Activated B cell treated with CpG ODN at 0.5 μM for 24 hours (primary cell): ENCODE measurements at regions not wholly inside any gene's neighbourhood (a gene's known extent, or its start where the extent isn't known, plus 50 kb on each side); places are given as distances from the start of the nearest gene placed in this dataset.

Experiments used
- ATAC-seq: fragments of 200-7000 bp; cut with Tn5 transposase; one replicate; pipeline ENCODE4 v1.10.0; 2021; ENCODE audit warnings: low read depth, mild to moderate bottlenecking, moderate library complexity
- CTCF ChIA-PET: fragments of 350-600 bp; sonication (Branson Sonifier 250); formaldehyde crosslinking; loops from one replicate; lab custom pipeline; 2021; ENCODE audit warnings: antibody characterized with exemption; lab: Charles Lee
- POLR2A ChIA-PET: fragments of 350-600 bp; sonication (Branson Sonifier 250); formaldehyde crosslinking; loops from one replicate; lab custom pipeline; 2021; ENCODE audit warnings: antibody characterized with exemption; lab: Charles Lee
- DNase-seq: peaks from one replicate; pipeline ENCODE4 v3.0.0; 2022
- H3K27ac Mint-ChIP-seq: one replicate; pipeline ENCODE4 v1.8.0; 2020; ENCODE audit warnings: mixed read lengths
- H3K27me3 Mint-ChIP-seq: one replicate; pipeline ENCODE4 v1.8.0; 2021; ENCODE audit warnings: mixed read lengths
- H3K36me3 Mint-ChIP-seq: one replicate; pipeline ENCODE4 v1.8.0; 2021; ENCODE audit warnings: low read depth, mixed read lengths
- H3K4me1 Mint-ChIP-seq: one replicate; pipeline ENCODE4 v1.8.0; 2021; ENCODE audit warnings: mixed read lengths
- H3K4me3 Mint-ChIP-seq: one replicate; pipeline ENCODE4 v1.8.0; 2020; ENCODE audit warnings: mild to moderate bottlenecking, mixed read lengths
- H3K9me3 Mint-ChIP-seq: one replicate; pipeline ENCODE4 v1.8.0; 2020; ENCODE audit warnings: mixed read lengths
- intact Hi-C: fragments of 100-400 bp; cut with micrococcal nuclease; formaldehyde crosslinking; loops from one replicate; pipeline ENCODE4 v1.15.1; 2024
- TF ChIP-seq, protein P1 (sequence below): fragments of 200-600 bp; IDR thresholded peaks from one replicate; pipeline ENCODE4 v1.8.0; 2022; ENCODE audit warnings: antibody characterized with exemption, mild to moderate bottlenecking

DNA sequence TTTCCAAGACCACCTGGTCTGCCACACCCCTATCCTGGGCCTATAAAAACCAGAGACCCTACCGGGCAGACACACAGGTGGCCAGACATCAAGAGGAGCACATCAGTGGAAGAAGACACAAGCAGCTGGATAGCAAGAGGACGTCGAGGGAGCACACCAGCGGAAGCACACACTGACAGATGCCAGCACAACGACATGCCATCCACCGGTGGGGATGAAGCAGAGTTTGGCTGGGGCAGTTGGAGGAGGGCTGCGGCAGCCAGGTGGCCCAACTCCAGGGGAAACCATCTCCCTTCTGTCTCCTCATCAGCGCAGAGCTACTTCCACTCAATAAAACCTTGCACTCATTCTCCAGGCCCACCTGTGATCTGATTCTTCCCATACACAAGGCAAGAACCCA lies 200.6 kb downstream of the PCDH17 start:
- TF ChIP-seq, protein P1, sequence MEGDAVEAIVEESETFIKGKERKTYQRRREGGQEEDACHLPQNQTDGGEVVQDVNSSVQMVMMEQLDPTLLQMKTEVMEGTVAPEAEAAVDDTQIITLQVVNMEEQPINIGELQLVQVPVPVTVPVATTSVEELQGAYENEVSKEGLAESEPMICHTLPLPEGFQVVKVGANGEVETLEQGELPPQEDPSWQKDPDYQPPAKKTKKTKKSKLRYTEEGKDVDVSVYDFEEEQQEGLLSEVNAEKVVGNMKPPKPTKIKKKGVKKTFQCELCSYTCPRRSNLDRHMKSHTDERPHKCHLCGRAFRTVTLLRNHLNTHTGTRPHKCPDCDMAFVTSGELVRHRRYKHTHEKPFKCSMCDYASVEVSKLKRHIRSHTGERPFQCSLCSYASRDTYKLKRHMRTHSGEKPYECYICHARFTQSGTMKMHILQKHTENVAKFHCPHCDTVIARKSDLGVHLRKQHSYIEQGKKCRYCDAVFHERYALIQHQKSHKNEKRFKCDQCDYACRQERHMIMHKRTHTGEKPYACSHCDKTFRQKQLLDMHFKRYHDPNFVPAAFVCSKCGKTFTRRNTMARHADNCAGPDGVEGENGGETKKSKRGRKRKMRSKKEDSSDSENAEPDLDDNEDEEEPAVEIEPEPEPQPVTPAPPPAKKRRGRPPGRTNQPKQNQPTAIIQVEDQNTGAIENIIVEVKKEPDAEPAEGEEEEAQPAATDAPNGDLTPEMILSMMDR = no peak
- no peak overlapping the region for H3K4me3 Mint-ChIP-seq
- H3K4me1 Mint-ChIP-seq = no peaks in the 10 kb centered on the region
- intact Hi-C loops = no loop called here
- H3K36me3 Mint-ChIP-seq = no peaks in the 10 kb centered on the region
- CTCF ChIA-PET = no interaction called here
- no peak overlapping the region for H3K27ac Mint-ChIP-seq
- H3K9me3 Mint-ChIP-seq = peaks cover 2% of the 10 kb centered on the region
- DNase-seq (no peak), ATAC-seq (no peak)
- H3K27me3 Mint-ChIP-seq = no peaks in the 10 kb centered on the region
- POLR2A ChIA-PET = no interaction called here

DNA sequence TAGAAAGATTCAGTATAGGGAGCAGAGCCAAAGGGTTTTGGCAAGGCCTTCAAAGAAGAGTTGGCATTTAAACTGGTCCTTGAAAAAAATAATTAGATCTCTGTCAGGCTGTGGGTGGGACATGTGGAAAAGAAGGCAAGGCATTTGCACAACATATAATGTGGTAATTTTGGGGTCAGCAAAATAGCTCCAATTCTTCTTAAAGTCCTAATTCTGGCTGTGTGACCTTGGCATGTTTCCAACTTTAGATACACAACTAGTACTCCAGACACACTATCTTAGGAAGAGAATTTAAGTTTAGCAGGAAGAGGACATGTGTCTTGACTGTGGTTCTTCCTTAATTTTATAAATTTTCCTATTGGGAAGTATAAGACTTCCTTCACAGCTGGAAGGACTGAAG lies 206.3 kb downstream of the PCDH17 start:
- CTCF ChIA-PET = no interaction called here
- ATAC-seq (no peak), DNase-seq (no peak)
- H3K4me3 Mint-ChIP-seq = no peak overlapping the region
- no peaks in the 10 kb centered on the region for H3K4me1 Mint-ChIP-seq
- POLR2A ChIA-PET = no interaction called here
- TF ChIP-seq, protein P1 = no peak
- H3K27ac Mint-ChIP-seq = no peak overlapping the region
- intact Hi-C loops = no loop called here
- no peaks in the 10 kb centered on the region for H3K27me3 Mint-ChIP-seq
- H3K9me3 Mint-ChIP-seq = peaks cover 8% of the 10 kb centered on the region
- H3K36me3 Mint-ChIP-seq = no peaks in the 10 kb centered on the region

DNA sequence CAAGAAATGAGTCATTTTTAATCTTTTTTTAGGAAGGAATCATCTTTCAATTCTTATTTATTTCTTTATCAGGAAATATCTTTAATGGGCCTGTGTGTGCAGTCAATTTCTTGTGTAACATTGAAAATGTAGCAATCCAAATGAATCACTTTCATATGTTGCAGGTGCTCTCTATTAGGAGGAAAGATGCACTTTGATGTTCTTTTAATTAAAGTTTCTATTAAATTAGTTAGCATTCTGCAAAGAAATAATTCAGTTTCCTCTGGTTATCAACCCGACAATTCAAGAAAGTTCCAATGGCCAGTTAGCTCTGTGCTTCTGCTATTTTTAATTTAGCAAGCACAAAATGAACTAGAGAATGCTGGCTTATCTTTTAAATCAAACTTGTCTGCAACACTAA lies 212.0 kb downstream of the PCDH17 start:
- Mint-ChIP-seq H3K4me3 (no peak overlapping the region), H3K36me3 (no peaks in the 10 kb centered on the region), H3K9me3 (peaks cover 23% of the 10 kb centered on the region), H3K27me3 (no peaks in the 10 kb centered on the region), H3K4me1 (no peaks in the 10 kb centered on the region), H3K27ac (no peak overlapping the region)
- ChIA-PET CTCF (no interaction called here), POLR2A (no interaction called here)
- TF ChIP-seq, protein P1 = no peak
- intact Hi-C loops = no loop called here
- ATAC-seq = no peak
- no peak for DNase-seq

DNA sequence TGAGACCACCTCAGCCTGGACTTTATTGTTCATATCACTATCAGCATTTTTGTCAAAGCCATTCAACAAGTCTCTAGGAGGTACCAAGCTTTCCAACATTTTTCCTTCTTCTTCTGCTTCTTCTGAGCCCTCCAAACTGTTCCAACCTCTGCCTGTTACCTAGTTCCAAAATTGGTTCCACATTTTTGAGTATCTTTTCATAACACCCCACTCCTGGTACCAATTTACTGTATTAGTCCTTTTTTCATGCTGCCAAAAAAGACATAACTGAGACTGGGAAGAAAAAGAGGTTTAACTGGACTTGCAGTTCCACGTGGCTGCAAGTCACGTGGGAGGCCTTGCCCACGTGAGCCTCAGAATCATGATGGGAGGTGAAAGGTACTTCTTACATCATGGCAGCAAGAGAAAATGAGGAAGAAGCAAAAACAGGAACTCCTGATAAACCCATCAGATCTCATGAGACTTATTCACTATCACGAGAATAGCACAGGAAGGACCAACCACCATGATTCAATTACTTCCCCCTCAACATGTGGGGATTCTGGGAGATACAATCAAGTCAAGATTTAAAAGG lies 215.1 kb downstream of the PCDH17 start:
- intact Hi-C loops = no loop called here
- Mint-ChIP-seq H3K27ac (no peak overlapping the region), H3K27me3 (no peaks in the 10 kb centered on the region), H3K9me3 (peaks cover 20% of the 10 kb centered on the region), H3K4me1 (no peaks in the 10 kb centered on the region), H3K4me3 (no peak overlapping the region), H3K36me3 (no peaks in the 10 kb centered on the region)
- ATAC-seq (no peak), DNase-seq (no peak)
- CTCF ChIA-PET = no interaction called here
- TF ChIP-seq, protein P1 = no peak
- POLR2A ChIA-PET = no interaction called here

DNA sequence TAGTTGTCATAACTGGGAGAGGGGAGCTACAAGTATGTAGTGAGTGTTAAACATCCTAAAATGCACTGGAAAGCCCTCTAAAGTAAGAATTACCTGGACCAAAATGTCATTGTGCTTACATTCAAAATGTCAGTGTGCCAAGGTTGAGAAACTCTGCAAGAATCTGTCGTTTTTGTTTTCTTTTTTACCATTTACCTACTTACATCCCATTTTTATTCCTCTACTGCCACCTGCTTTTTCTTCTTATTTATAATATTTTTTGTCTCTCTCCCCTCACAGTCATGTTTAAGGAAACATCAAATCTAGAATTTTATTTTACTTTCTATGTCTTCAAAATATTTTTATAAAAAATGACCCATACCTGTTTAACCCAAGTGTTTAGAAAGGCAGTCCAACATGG lies 226.4 kb downstream of the PCDH17 start:
- Mint-ChIP-seq H3K4me3 (no peak overlapping the region), H3K27me3 (no peaks in the 10 kb centered on the region), H3K36me3 (no peaks in the 10 kb centered on the region), H3K27ac (no peak overlapping the region), H3K9me3 (no peaks in the 10 kb centered on the region), H3K4me1 (no peaks in the 10 kb centered on the region)
- POLR2A ChIA-PET = no interaction called here
- CTCF ChIA-PET = no interaction called here
- ATAC-seq (no peak), DNase-seq (no peak)
- intact Hi-C loops = no loop called here
- TF ChIP-seq, protein P1 = no peak
